ENCODE measurements at regions not wholly inside any gene's neighbourhood (a gene's known extent, or its start where the extent isn't known, plus 50 kb on each side); places are given as distances from the start of the nearest gene placed in this dataset.

DNA sequence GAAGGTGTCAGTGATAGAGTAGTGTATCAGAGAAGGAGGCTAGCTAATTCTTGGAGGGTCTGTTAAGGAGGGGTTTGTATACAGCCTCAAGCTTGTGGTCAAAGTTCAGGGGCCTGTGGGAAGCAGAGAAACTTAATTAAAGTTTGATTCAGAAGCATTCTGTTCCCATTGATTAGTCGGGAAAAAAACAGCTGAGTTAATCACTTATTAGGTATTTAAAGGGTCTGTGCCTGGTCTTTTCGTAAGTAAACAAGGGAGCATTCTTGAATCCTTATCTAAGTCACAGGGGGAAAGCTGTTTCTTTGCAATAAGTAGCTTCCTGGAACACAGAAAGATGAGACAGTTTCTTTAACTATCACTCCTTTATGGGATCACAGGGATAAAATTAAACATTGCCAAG lies 492.1 kb downstream of the PCDH10 start:
- no peak for TF ChIP-seq CTCF (IDR thresholded peaks at IDR 0.05)
- TF ChIP-seq POLR2A (IDR thresholded peaks at IDR 0.05), result no peak

All from breast epithelium (tissue), 3 donors.